ENCODE measurements at regions not wholly inside any gene's neighbourhood (a gene's known extent, or its start where the extent isn't known, plus 50 kb on each side); places are given as distances from the start of the nearest gene placed in this dataset.
A peak's percentile ranks its signal among the peaks of the same experiment; 100 is the strongest.

GRCh38 chr10:112000466-112000865 lies 183.1 kb downstream of the GPAM start:
- FAIRE-seq: no peak

- no peak for FAIRE-seq
Measured at GRCh38 chr10:112002206-112002605, 181.4 kb downstream of the GPAM start.

DNA sequence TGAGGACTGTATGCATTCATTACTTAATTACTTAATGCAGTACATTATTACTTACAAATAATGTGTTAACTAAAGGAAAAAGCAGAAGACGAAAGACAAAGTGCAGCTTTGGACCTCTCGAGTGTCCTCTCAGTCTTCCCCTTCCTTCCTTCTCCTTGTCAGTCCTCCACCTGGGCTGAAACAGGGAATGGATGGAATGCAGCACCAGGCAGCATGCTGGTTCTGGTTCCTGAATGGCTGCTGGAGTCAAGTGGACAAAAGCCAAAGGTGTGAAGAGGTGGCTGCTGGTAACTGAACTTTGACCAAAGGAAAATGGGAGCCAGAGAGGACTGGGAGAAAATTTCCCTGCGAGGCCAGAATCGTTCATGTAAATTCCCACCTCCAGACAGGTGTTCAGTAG lies 179.5 kb downstream of the GPAM start:
- no peak for FAIRE-seq

GRCh38 chr10:112005044-112005443 lies 178.5 kb downstream of the GPAM start:
- no peak for FAIRE-seq

DNA sequence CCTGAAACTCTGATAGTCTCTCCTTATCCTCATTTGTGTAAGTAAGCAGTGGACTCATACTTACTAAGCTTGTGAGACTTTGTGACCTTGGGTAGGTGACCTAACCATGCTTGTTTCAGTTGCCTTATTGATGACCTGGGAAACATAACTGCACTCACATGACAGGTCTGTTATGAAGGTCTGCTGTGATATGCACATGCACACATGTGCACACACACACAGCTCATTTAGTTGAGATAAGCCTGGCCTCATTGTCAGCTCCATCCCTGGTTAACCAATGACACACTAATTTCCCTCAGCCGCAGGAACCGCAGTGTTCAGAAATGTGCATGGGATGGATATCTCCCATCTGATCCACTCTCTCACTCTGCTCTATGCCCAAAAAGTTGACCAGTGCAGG lies 177.2 kb downstream of the GPAM start:
- no peak for FAIRE-seq

- FAIRE-seq: no peak
Measured at GRCh38 chr10:112006831-112007230, 176.7 kb downstream of the GPAM start.

- FAIRE-seq: no peak
Measured at GRCh38 chr10:112022196-112022595, 161.4 kb downstream of the GPAM start.

- no peak for FAIRE-seq
Measured at GRCh38 chr10:112024079-112024478, 159.5 kb downstream of the GPAM start.

GRCh38 chr10:112025228-112025627 lies 158.3 kb downstream of the GPAM start:
- FAIRE-seq: no peak

GRCh38 chr10:112026438-112026837 lies 157.1 kb downstream of the GPAM start:
- FAIRE-seq: no peak

DNA sequence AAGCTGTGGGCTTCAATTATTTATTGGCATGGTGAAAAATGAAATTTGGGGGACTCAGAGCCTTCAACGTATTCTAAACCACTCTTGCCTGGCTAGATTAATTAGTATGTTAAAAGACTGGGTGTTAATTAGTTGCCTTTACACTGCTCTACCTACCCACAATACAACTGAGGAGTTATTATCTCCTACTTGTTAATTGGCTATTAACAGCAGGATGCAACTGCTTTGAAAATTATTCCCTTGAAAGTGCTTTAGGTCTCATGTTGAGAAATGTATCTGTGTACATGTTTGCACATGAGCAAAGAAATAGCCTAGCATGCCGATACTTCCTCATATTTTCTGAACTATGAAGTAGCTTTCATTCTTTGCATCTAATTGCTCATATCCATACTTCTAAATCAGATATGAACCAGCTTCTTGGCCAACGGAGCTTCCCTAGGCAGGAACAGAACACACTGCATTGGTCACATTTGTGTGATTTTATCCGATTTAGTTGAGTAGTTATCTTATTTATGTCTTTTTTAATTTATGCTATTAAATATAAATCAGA lies 155.8 kb downstream of the GPAM start:
- FAIRE-seq: no peak

DNA sequence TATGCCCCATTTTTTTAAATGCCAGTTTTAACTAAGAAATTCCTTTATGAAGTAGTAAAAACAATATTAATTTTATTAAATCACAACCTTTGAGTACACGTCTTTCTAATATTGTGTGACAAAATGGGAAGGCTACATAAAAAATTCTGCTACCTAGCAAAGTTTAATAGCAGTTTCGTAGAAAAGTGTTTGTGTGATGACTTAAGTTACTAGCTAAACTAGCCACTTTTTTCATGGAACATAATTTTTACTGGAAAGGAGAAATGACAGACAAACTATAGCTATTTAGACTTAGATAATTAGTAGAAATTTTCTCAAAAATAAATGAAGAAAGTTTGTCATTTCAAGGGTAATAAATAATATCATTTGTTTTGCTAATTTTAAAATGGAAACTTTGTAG lies 153.1 kb downstream of the GPAM start:
- FAIRE-seq: no peak

DNA sequence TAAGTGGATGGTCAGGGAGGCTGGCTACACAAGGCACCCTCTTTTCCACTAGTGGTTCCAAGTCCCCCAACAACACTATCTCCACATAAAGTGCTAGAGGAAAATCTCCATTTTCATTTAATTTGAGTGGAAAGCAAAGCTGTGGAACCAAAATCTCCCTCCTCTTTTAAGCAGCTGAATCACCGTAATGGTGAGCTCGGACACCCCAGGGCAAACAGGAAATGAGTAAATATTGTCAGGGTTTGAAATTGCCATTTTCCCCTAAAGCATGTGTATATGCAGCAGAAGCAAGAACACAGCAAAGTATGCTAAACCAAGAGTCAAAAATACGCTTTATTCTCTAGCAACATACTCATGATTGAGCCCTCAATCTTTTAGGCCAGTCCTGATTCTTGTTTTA lies 143.7 kb downstream of the GPAM start:
- FAIRE-seq: no peak

- no peak for FAIRE-seq
Measured at GRCh38 chr10:112040696-112041095, 142.9 kb downstream of the GPAM start.

DNA sequence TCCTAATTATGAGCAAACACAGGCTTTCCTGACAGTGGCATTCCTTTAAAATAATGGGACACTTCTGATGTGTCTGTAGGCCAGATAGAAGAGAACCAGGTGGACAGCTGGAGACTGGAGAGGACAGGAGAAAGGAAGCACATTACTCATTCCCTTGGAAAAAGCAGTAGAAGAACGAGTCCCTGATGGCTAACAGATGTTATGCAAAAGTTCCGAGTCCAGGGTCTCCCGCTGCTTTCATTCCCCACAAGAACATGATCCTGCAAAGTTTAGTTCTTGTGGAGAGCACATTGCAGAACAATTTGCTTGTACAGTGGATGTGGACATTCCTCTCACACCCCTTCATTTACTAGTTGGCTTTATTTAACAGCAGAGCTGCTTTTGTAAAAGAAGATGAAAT lies 137.6 kb downstream of the GPAM start:
- FAIRE-seq: no peak

DNA sequence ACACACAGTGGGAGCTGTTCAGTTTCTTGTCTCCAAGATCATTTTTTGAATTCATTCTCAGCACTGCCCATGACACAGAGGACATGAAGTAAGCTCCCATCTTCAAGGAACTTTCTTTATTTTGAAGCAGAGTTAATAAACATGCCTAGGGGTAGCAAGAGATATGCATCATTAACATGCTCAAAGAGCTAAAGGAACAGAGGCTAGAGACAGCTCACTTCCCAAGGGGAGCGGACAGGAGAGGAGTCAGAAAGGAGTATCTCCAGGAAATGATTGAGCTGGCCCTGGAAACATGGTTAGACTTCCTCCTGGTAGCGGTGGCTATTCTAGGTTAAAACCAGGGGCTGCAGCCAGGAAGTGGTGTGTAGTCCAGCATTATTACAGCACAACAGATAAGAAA lies 135.9 kb downstream of the GPAM start:
- FAIRE-seq: no peak

GRCh38 chr10:112052166-112052565 lies 131.4 kb downstream of the GPAM start:
- no peak for FAIRE-seq

GRCh38 chr10:112053895-112054294 lies 129.7 kb downstream of the GPAM start:
- FAIRE-seq: no peak

DNA sequence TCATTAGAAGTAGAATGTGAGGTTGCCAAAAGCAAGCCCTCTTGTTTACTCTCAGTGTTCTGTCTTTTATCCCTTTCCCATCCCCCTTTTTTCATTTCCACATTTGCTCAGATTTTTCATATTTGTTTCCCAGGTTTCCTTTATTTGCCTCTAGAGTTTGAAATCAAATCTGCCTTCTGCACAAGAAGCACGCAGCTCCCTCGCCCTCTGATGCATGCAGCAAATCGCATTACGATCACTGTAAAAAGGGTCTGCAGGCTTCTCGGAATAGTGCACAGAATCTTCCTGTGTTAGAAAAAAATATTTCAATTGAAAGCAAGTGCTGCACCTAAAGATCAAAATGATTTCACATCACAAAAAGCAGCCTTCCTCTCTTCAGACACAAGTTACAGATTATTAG lies 129.0 kb downstream of the GPAM start:
- FAIRE-seq: no peak

DNA sequence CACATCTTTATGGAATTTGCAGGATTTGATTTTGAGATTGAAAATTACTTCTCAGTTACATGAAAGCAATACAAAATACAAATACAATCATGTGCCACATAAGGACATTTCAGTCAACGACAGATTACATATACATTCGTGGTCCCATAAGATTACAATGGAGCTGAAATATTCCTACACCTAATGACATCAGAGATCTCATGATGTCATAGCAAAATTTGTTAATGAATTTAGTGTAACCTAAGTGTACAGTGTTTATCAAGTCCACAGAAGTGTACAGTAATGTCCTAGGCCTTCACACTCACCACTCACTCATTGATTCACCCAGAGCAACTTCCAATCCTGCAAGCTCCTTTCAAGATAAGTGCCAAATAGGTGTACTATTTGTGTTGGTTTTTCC lies 126.5 kb downstream of the GPAM start:
- FAIRE-seq: no peak

DNA sequence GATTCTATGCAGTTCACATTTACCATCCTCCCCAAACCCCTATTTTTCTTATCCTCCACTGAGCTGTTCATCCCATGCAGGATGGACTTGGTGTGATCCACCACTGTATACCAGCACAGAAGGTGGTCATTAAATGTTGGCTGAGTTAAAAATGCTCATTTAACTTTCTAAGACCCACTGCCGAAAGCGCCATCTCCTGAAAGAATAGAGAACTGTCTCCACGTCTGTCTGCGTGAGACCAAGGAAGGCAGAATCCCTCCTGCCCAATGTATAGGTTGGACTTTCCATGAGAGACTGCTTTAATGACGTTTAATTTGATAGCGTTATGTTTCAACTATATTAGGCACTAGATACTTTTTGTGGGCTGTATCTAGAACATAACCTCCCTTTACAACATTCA lies 124.3 kb downstream of the GPAM start:
- no peak for FAIRE-seq

GRCh38 chr10:112071596-112072133 lies 111.9 kb downstream of the GPAM start:
- no peak for FAIRE-seq

DNA sequence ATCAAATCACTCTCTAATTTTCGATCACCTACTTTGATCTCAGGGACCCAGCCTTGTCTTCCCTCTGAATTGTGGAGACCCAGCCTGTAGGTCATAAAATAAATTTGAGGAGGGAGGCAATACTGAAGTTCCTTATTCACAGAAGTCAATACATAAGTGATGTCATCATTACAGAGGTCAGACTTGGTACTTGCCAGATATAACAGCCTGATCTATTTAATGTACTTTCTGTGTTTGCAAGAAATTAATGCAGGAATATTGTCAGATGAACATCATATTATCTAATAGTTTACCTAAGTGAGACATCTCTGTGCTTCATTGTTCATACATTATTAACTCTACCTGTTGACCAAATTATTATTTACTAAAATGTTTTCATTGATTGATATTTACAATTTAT lies 105.6 kb downstream of the GPAM start:
- FAIRE-seq: no peak

DNA sequence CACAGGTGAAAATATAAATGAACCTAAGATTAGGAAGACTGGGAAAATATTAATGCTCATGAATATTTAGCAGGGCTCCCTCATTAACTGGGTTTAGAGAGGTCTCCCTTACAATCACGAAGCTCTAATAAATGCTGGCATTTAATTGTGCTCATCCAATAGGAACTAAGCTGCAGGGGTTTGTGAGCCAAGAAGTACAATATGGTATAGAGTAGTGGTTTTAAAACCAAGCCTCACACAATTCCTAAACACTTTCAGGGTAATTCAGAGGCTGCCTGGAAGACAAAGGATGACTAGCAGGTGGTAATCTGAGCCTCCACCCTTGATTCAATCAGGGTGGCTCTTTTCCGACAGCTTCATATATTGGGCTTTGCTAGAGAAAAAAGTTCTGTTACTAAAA lies 103.3 kb downstream of the GPAM start:
- FAIRE-seq: no peak

DNA sequence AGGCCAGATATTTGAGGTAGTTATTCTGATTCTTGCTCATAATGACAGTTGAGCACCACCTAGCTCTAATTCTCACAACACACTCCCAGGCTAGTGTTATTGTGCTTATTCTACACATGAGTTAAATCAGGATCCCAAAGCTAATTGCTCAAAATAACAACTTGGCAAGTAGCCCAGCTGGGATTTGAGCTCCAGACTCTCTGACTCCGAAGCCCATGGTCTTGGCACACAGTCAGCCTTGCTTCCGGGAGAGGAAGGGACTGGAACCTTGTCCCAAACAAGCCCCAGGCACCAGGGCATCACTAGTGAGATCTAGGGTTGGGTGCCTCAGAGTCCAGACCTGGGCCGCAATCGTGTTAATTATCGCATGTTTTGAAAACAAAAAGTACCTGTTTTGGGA lies 101.4 kb downstream of the GPAM start:
- FAIRE-seq: peak; percentile 89

GRCh38 chr10:112083472-112083871 lies 100.1 kb downstream of the GPAM start:
- FAIRE-seq: no peak

Data from endometrium (tissue), 2 donors.